GM19372 (cell line): ENCODE measurements at regions not wholly inside any gene's neighbourhood (a gene's known extent, or its start where the extent isn't known, plus 50 kb on each side); places are given as distances from the start of the nearest gene placed in this dataset.
"Not testable (repeated sequence)": the region's sequence is repeated elsewhere in the genome, so short reads cannot be mapped to it uniquely, and the experiment has no call there.

ENCODE experiments used
- ATAC-seq: cut with Tn5 transposase; IDR thresholded peaks from one replicate; pipeline ENCODE4 v1.9.1; 2021; ENCODE audit warnings: mild to moderate bottlenecking, low read depth, moderate library complexity; ENCODE audit not compliant: unreplicated experiment

DNA sequence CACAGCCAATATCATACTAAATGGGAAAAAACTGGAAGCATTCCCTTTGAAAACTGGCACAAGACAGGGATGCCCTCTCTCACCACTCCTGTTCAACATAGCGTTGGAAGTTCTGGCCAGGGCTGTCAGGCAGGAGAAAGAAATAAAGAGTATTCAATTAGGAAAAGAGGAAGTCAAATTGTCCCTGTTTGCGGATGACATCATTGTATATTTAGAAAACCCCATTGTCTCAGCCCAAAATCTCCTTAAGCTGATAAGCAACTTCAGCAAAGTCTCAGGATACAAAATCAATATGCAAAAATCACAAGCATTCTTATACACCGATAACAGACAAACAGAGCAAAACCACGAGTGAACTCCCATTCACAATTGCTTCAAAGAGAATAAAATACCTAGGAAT is 283.4 kb downstream of the TSN start:
- not testable (repeated sequence) for ATAC-seq

DNA sequence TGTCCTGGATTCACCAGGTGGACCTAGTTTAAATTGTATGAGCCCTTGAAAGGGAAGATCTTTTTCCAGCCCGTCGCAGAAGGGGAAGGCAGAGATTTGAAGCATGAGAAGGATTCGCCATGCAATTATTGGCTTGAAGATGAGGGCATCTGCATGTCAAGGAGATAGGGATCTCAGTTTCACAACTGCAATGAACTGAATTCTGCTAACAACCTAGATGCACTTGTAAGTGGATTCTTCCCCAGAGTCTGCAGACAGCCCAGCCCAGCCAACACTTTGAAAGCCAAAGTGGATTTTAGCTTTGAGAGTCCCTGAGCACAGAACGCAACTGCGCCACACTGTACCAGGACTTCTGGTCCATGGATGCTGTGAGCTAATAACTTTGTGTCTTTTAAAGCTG is 286.0 kb downstream of the TSN start:
- no peak for ATAC-seq

DNA sequence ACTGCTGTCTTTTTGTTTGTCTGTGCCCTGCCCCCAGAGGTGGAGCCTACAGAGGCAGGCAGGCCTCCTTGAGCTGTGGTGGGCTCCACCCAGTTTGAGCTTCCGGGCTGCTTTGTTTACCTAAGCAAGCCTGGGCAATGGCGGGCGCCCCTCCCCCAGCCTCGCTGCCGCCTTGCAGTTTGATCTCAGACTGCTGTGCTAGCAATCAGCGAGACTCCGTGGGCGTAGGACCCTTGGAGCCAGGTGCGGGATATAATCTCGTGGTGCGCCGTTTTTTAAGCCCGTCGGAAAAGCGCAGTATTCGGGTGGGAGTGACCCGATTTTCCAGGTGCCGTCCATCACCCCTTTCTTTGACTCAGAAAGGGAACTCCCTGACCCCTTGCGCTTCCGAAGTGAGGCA is 296.2 kb downstream of the TSN start:
- not testable (repeated sequence) for ATAC-seq

- no peak for ATAC-seq
Measured at GRCh38 chr2:122055521-122055931, 300.1 kb downstream of the TSN start.

- ATAC-seq: no peak
Measured at GRCh38 chr2:122056853-122057252, 301.4 kb downstream of the TSN start.

DNA sequence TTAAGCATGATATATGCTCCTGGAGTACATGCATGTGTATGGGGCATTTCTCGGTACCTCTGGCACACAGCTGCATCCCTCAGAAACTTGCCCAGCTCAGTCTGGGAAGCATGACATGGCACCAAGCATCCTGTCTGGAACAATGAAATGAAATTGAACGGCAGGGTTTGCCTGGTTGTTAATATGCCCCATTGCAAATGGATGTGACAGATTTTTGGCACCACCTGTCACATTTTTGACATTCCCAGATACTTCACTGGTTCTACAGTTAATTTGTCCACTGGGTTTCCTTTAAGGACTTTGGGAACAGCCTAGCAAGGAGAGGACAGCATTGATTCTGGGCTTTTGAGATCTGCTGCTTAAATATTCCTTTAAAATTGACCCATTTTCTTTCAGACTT is 305.8 kb downstream of the TSN start:
- ATAC-seq: no peak

DNA sequence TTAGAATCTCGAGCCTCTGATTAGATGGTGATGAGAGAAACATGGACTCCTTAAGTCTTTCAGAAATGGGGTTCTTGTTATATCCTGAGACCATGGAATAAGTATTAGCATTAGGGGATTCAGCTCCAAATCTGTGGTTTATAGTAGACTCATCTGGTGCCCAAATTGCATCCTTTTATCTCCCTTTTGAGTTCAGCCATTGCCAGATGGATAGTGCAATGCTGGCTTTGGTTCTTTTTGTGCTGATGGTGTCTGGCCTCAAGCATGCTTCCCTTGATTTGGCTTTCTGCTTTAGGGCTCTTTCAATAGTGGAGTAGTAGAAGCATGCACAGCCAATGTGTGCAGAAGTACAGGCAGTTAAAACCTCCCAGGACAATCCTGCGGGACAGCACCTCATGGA is 306.4 kb downstream of the TSN start:
- no peak for ATAC-seq

GRCh38 chr2:122062506-122062905 is 307.1 kb downstream of the TSN start:
- no peak for ATAC-seq

- no peak for ATAC-seq
Measured at GRCh38 chr2:122063716-122064115, 308.3 kb downstream of the TSN start.

GRCh38 chr2:122070241-122070731 is 314.8 kb downstream of the TSN start:
- no peak for ATAC-seq

GRCh38 chr2:122072666-122073065 is 317.2 kb downstream of the TSN start:
- ATAC-seq: no peak

DNA sequence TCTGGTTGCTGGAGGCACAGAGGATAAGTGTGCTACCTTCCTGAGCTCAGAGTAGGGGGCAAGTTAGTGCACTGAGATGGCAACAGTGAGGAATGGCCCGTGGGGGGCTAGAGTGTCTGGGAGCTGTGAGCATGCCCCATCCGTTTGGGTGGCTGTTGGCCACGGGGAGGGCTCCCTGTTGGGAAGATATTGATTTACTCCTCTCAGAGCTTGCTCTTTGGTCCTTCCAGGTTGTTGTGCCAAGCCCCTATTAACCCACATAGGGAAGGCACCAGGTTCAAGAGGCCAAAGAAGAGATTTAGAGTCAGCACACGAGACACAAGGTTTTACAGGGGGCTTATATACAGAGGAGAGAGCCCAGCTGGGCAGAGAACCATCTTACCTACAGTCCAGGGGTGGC is 318.8 kb downstream of the TSN start:
- ATAC-seq: no peak

DNA sequence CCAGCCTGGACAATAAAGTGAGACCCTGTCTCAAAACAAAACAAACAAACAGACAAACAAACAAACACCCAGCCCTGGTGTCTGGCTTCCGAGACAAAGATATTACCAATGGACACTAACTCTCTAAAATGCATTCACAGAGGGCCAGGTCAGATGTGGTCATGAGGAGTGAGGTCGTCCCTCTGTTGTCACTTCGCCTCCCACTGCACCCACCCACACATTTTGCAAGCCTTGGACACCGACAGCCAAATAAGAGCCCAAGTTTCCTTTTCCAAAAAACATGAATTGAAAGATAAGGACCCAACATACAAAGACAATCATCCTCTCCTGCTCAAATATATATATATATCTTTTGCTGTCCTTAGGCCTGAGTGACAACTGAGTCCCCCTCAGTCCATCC is 319.9 kb downstream of the TSN start:
- no peak for ATAC-seq

DNA sequence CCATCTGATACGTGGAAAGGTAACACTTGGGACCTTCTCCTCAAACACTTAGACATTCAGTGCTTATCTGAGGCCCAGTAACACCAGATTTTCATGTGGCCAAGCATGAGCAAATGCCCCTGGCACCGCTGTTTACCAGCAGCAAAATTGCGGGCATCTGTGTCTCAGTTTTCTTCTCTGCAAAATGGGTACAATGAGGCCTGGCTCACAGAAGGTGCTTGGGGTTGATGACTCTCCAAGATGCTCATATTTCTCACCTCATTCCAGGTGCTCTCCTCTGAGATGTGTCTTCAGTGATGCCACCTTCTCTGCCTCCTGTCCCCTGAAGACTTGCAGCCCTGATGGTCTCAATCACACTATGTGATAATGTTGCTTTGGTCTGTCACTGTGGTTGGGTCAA is 321.7 kb downstream of the TSN start:
- ATAC-seq: no peak

DNA sequence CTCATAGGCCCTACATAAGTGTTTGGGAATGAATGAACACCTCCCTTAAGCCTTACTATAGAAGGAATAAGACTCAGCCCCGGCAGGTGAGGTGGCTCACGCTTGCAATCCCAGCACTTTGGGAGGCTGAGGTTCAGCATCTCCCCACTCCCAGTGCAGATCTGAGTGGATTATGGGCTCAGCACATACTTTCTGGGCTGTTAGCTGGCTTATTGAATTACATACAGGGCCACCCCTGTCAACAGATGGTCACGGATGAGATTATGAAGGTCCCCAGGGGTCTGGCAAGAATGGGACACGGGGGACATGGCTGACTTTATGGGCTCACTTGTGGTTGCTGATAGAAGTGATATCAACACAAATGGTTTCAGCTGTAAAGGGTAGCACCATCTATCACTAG is 322.3 kb downstream of the TSN start:
- ATAC-seq: no peak

GRCh38 chr2:122078451-122078850 is 323.0 kb downstream of the TSN start:
- ATAC-seq: no peak

DNA sequence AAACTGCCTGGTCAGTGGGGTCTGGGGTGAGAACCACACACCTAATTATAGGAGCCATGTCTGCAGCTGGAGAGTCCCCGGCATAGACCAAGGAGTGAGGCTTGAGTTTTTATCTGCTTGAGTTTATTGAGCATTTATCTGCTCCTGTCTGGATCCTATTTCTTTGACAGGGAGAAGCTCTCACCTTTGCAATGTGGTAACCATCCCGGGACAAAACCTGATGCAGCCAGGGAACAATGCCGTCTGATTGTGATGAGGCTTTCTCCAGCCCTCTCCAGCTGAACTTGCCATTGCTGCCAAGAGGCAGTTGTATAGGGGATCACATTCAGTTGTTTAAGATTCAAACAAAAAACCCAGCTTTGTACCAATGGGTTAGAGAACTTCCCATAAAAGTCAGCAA is 324.4 kb downstream of the TSN start:
- ATAC-seq: no peak

- no peak for ATAC-seq
Measured at GRCh38 chr2:122080316-122080715, 324.9 kb downstream of the TSN start.

- ATAC-seq: no peak
Measured at GRCh38 chr2:122080871-122081270, 325.4 kb downstream of the TSN start.

DNA sequence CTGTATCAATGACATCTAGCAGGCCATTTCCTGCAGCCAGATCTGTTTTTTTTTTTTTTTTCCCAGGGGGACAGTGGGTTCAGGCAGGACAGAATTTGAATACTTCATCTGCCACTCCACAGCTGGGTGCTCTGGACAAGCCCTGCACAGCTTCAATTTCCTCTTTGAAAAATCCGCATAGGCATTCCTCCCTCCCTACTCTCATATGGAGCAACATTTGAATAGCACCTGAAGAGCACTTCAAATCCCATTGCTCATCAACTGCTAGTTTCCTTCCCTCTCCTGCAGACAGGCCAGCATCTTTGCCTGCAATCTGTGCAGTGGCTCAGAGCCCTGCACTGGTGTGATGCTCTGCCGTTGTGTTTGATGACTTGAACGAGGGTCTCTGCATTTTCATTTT is 326.3 kb downstream of the TSN start:
- ATAC-seq: no peak

GRCh38 chr2:122083256-122084048 is 328.0 kb downstream of the TSN start:
- no peak for ATAC-seq

GRCh38 chr2:122085672-122086071 is 330.2 kb downstream of the TSN start:
- ATAC-seq: not testable (repeated sequence)

DNA sequence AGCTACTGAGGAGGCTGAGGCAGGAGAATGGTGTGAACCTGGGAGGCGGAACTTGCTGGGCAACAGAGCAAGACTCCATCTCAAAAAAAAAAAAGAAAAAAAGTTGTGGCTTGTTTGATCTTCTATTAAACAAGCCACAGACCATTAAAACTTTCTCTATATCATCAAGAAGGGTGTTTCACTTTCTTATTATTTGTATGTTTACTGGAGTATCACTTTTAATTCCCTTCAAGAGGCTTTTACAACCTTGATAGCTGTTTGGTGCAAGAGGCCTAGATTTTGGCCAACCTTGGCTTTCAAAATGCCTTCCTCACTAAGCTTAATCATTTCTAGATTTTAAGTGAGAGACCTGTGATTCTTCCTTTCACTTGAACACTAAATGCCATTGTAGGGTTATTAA is 339.1 kb downstream of the TSN start:
- ATAC-seq: no peak
